K562 (cell line): ENCODE measurements at regions not wholly inside any gene's neighbourhood (a gene's known extent, or its start where the extent isn't known, plus 50 kb on each side); places are given as distances from the start of the nearest gene placed in this dataset.

Source experiments
- ARID4B ChIP-seq: sonication (generic); formaldehyde crosslinking; IDR thresholded peaks from 2 replicates; pipeline ENCODE4 v1.8.0; 2022; ENCODE audit warnings: mild to moderate bottlenecking, missing genetic modification reagents
- CTCF ChIP-seq, 3 experiments: IDR thresholded peaks in 2 of 3; conservative IDR thresholded peaks in 1 of 3; 2 replicates each; pipeline ENCODE4 v1.5.1; 2011 to 2012; ENCODE audit warnings: low read length in 3 of 3, mild to moderate bottlenecking in 3 of 3, control low read depth in 2 of 3, improper control_type of control experiment in 1 of 3, inconsistent platforms in 1 of 3, low read depth in 1 of 3, mixed read lengths in 1 of 3, moderate library complexity in 1 of 3; ENCODE audit not compliant: insufficient read depth in 2 of 3
- GATA2 ChIP-seq: sonication (generic); formaldehyde crosslinking; IDR thresholded peaks from 2 replicates; pipeline ENCODE4 v1.4.0; 2020; ENCODE audit warnings: mild to moderate bottlenecking, missing genetic modification reagents
- KAT2B ChIP-seq: IDR thresholded peaks from one replicate; pipeline ENCODE4 v1.6.1; 2012; ENCODE audit warnings: low read depth, mild to moderate bottlenecking, control low read depth, inconsistent platforms, low read length, moderate library complexity
- KLF1 ChIP-seq: fragments of 450-650 bp; IDR thresholded peaks from 2 replicates; pipeline ENCODE4 v1.6.1; 2016; ENCODE audit warnings: missing genetic modification characterization, missing compliant biosample characterization
- MAFG ChIP-seq: fragments of 450-650 bp; conservative IDR thresholded peaks from 2 replicates; pipeline ENCODE4 v1.6.1; 2016; ENCODE audit warnings: missing genetic modification characterization, missing compliant biosample characterization
- PRDM10 ChIP-seq: fragments of 450-650 bp; IDR thresholded peaks from 2 replicates; pipeline ENCODE4 v1.6.1; 2018; ENCODE audit not compliant: partially characterized antibody
- RAD21 ChIP-seq, 2 experiments: fragments of 250-450 bp in 1 of 2; fragments of 450-650 bp in 1 of 2; sonication (Bioruptor Pico) in 1 of 2; formaldehyde crosslinking in 1 of 2; IDR thresholded peaks in 1 of 2; conservative IDR thresholded peaks in 1 of 2; 2 replicates each; pipeline versions ENCODE4 v1.4.0 to v1.8.0; 2020 to 2022; ENCODE audit warnings: mild to moderate bottlenecking in 2 of 2, moderate library complexity in 1 of 2
- ZBTB11 ChIP-seq, 3 experiments: fragments of 200-800 bp in 1 of 3; fragments of 250-450 bp in 1 of 3; fragments of 450-650 bp in 1 of 3; sonication (Bioruptor Pico) in 1 of 3; sonication (Bioruptor generic) in 1 of 3; formaldehyde crosslinking in 1 of 3; IDR thresholded peaks; 2 replicates each; pipeline versions ENCODE4 v1.6.1 to v1.8.0; 2016 to 2022; ENCODE audit warnings: mild to moderate bottlenecking in 2 of 3, missing genetic modification characterization in 2 of 3, missing compliant biosample characterization in 1 of 3, moderate library complexity in 1 of 3
- ZNF407 ChIP-seq: fragments of 450-650 bp; IDR thresholded peaks from 2 replicates; pipeline ENCODE4 v1.6.1; 2016; ENCODE audit warnings: low read depth

GRCh38 chr13:28572871-28573270, 77.9 kb upstream of the FLT1 start:
- no peak for TF ChIP-seq ZNF407
- TF ChIP-seq KLF1 (tag) = no peak
- no peak for TF ChIP-seq RAD21 (CRISPR knock-in tag; conservative IDR thresholded peaks at IDR 0.05 in 1 of 2, IDR thresholded peaks at IDR 0.05 in 1 of 2)
- no peak for TF ChIP-seq CTCF (IDR thresholded peaks at IDR 0.05 in 2 of 3, conservative IDR thresholded peaks at IDR 0.05 in 1 of 3; ENCODE audit: insufficient read depth in 2 of 3, low read depth in 1 of 3, low read length in 3 of 3)
- TF ChIP-seq PRDM10 = no peak
- TF ChIP-seq ZBTB11 (CRISPR knock-in tag; IDR thresholded peaks at IDR 0.05) = no peak
- TF ChIP-seq GATA2 (CRISPR knock-in tag) = no peak
- no peak for TF ChIP-seq ARID4B (CRISPR knock-in tag)
- TF ChIP-seq MAFG (tag) = no peak
- no peak for TF ChIP-seq KAT2B
